Neural progenitor cell (in vitro differentiated cells): ENCODE measurements at regions not wholly inside any gene's neighbourhood (a gene's known extent, or its start where the extent isn't known, plus 50 kb on each side); places are given as distances from the start of the nearest gene placed in this dataset.

Experiments used
- EZH2 ChIP-seq: fragments of 200-600 bp; sonication (generic); IDR thresholded peaks from 2 replicates; pipeline ENCODE4 v1.6.1; 2017; ENCODE audit warnings: antibody characterized with exemption, mild to moderate bottlenecking, moderate library complexity
- EZH2phosphoT487 ChIP-seq: fragments of 200-600 bp; sonication (generic); IDR thresholded peaks from 2 replicates; pipeline ENCODE4 v1.6.1; 2017; ENCODE audit warnings: antibody characterized with exemption
- TF ChIP-seq, protein P1 (sequence below): fragments of 200-600 bp; sonication (generic); IDR thresholded peaks from 2 replicates; pipeline ENCODE4 v1.5.1; 2017; ENCODE audit warnings: antibody characterized with exemption, mild to moderate bottlenecking

DNA sequence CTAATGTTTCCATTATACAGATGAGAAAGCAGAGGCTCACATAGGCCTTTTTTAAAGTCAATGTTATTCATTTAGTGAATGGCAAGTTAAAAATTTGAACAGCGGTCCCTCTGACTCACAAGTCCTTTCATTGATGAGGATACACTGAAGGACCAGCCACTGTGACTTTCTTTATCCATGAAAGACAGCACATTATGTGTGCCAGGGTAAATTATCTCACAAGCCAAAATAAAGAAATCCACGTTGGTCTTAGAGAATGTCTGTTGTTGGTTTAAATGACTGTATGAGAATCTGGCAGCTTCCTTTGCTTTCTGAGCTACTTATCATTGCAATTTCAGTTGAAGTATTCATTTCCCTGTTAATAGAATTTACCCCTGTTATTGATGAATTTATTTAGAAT, 485.1 kb downstream of the TBL1XR1 start:
- TF ChIP-seq, protein P1, sequence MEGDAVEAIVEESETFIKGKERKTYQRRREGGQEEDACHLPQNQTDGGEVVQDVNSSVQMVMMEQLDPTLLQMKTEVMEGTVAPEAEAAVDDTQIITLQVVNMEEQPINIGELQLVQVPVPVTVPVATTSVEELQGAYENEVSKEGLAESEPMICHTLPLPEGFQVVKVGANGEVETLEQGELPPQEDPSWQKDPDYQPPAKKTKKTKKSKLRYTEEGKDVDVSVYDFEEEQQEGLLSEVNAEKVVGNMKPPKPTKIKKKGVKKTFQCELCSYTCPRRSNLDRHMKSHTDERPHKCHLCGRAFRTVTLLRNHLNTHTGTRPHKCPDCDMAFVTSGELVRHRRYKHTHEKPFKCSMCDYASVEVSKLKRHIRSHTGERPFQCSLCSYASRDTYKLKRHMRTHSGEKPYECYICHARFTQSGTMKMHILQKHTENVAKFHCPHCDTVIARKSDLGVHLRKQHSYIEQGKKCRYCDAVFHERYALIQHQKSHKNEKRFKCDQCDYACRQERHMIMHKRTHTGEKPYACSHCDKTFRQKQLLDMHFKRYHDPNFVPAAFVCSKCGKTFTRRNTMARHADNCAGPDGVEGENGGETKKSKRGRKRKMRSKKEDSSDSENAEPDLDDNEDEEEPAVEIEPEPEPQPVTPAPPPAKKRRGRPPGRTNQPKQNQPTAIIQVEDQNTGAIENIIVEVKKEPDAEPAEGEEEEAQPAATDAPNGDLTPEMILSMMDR: no peak
- no peak for TF ChIP-seq EZH2
- no peak for TF ChIP-seq EZH2phosphoT487
